GM18507 (cell line): ENCODE measurements at regions not wholly inside any gene's neighbourhood (a gene's known extent, or its start where the extent isn't known, plus 50 kb on each side); places are given as distances from the start of the nearest gene placed in this dataset.

Experiments used
- DNase-seq: peaks from one replicate; pipeline ENCODE4 v3.0.0; 2011; ENCODE audit warnings: low read depth; ENCODE audit not compliant: insufficient read length; ENCODE audit errors: extremely low spot score
- FAIRE-seq: peaks from 2 replicates; lab custom pipeline; 2011; peaks lifted over from hg19 to GRCh38; lab: Jason Lieb, UNC

DNA sequence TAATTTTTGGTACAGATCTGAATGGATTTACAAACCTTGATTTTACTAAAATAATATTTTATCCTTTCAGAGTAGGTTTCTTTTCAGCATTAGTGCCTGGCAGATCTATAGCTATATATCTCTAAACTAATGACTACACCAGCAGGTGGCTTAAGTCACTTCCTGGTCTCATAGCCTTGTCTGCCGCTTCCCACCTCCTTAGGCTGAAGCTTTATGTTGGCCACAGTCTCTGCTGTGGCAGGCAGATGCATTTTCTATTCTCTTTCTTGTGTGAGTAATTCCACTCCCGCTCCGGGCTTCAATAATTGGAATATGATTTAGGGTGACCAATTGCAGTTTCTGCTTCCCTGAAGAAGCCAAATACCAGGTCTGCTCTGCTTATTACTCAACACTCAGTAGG is 226.8 kb upstream of the HS3ST5 start:
- FAIRE-seq (no peak), DNase-seq (no peak)

DNA sequence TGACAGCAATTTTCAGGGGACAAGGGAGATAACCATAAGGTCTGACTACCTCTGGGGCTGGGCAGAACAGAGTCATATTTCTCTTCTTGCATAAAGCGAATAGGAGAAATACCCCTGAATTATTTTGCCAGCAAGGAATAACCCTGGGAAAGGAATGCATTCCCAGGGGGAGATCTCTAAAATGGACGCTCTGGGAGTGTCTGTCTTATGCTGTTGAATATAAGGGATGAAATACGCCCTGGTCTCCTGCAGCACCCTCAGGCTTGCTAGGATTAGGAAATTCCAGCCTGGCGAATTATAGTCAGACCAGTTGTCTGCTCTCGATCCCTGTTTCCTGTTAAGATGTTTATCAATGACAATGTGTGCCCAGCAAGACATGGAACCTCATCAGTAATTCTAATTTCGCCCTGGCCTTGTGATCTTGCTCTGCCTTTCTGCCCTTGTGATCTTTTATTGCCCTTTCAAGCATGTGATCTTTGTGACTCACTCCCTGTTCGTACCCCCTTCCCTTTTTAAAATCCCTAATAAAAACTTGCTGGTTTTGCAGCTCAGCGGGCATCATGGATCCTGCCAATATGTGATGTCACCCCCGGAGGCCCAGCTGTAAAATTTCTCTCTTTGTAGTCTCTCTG is 221.6 kb upstream of the HS3ST5 start:
- no peak for FAIRE-seq
- no peak for DNase-seq

DNA sequence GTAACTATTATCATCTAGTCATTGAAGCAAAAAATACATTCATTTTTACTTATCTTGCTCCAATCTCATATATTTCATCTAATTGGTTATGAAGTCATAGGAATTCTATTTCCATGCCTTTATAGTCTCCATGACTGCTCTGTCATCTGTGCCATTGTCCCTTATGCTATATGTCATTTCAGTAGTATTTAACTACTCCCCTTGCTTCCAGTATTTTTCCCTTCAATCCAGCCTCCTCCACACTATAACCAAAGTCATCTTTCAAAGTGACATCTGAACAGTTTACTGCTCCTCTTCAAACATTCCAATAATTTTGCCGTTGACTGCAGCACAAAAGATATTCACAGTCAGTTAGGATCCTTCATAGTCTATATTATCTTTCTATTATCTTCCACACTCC is 216.6 kb upstream of the HS3ST5 start:
- FAIRE-seq (no peak), DNase-seq (no peak)

- FAIRE-seq, result no peak
- no peak for DNase-seq
These were observed 215.3 kb upstream of the HS3ST5 start for GRCh38 chr6:114558153-114558552.

- no peak for DNase-seq
- FAIRE-seq, result no peak
These were observed 214.1 kb upstream of the HS3ST5 start for GRCh38 chr6:114556846-114557488.

- FAIRE-seq, result no peak
- no peak for DNase-seq
These were observed 207.5 kb upstream of the HS3ST5 start for GRCh38 chr6:114550316-114550715.

- DNase-seq (no peak), FAIRE-seq (no peak)
These were observed 200.9 kb upstream of the HS3ST5 start for GRCh38 chr6:114543696-114544095.

GRCh38 chr6:114541794-114542193 is 199.0 kb upstream of the HS3ST5 start:
- no peak for FAIRE-seq
- no peak for DNase-seq

GRCh38 chr6:114537977-114538376 is 195.2 kb upstream of the HS3ST5 start:
- FAIRE-seq, result no peak
- DNase-seq, result no peak

GRCh38 chr6:114534813-114535212 is 192.0 kb upstream of the HS3ST5 start:
- FAIRE-seq (no peak), DNase-seq (no peak)

GRCh38 chr6:114524081-114524480 is 181.3 kb upstream of the HS3ST5 start:
- DNase-seq, result no peak
- FAIRE-seq, result no peak

- DNase-seq (no peak), FAIRE-seq (no peak)
These were observed 180.7 kb upstream of the HS3ST5 start for GRCh38 chr6:114523508-114523907.

GRCh38 chr6:114521926-114522325 is 179.1 kb upstream of the HS3ST5 start:
- DNase-seq, result no peak
- no peak for FAIRE-seq

DNA sequence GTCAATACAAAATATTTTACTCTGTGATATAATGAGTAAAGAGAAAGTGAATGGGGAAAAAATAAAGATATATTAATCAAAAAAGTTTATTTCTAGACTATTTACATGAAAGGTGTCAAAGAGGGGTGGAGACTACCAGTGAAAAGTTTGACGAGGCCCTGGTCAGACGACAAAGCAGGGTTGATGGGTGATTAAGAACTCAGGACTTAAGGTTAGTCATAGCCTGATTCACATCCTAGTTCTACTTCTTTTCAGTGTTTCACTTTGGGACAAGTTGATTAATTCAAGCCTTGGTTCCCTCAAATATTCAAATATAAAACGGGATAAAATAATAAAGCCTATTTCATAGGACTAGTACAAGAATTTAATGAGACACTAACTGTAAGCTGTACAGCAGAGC is 178.2 kb upstream of the HS3ST5 start:
- FAIRE-seq, result no peak
- DNase-seq, result no peak

GRCh38 chr6:114514170-114514569 is 171.3 kb upstream of the HS3ST5 start:
- FAIRE-seq (no peak), DNase-seq (no peak)

DNA sequence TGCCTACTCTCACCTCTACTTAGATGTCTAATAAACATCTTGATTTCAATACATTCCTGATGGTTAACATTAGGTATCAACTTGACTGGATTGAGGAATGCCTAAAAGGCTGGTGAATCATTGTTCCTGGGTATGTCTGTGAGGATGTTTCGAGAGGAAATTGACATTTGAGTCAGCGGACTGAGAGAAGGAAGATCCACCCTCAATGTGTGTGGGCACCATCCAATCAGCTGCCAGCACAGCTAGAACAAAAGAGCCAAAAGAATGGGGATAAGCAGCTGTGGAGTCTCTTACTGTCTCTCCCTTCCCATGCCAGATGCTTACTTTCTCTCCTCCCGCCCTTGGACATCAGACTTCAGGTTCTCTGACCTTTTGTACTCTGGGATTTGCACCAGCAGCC is 128.6 kb upstream of the HS3ST5 start:
- FAIRE-seq, result no peak
- DNase-seq, result no peak

- FAIRE-seq, result no peak
- no peak for DNase-seq
These were observed 125.1 kb upstream of the HS3ST5 start for GRCh38 chr6:114467931-114468330.

GRCh38 chr6:114465511-114465910 is 122.7 kb upstream of the HS3ST5 start:
- FAIRE-seq (no peak), DNase-seq (no peak)

GRCh38 chr6:114453737-114454276 is 111.0 kb upstream of the HS3ST5 start:
- FAIRE-seq (no peak), DNase-seq (no peak)

DNA sequence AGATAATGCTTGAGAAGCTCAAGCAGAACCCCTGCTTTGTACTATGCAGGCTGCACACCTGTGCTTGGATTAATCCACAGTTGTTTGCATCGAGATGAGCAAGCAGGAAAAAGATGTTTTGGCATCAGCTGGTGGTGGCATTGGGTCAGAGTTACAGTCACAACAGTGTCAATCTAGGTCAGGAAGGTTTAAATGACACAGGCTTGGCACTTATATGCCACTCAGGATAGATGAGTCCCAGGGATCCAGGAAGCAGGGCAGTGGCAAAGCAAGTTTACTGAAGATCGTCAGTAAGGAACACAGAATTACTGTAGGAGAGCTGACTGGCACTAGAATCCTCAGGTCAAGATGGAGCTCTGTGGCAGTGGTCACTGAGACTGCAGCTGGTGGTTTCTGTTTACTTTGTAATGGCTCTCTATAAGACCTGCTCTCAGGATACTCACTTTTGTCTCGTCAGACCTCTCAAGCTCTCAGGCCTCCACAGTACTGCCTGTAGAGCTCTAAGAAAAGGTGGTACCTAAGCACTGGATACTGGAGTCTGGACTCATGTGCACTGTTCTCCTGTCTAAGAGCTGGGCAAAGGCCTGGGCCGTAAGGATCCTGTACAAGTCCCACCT is 110.1 kb upstream of the HS3ST5 start:
- DNase-seq, result no peak
- no peak for FAIRE-seq

DNA sequence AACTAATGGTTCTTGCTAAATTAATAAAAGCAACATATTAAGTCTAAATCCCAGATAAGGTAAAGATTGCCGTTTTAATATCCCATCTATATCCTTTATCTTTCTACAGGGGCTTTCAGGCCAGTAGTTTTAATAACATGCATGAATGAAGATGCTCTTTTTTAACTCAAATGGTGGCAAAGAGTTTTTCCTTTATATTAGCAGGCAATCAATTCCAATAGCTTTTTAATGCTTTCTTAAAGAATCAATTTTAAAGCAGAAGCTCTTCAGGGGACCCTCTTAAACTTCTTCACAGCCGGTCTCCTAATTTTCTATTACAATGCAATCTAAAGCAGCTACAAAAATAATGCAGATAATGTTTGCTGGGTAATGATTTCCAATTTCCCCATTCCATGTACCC is 107.8 kb upstream of the HS3ST5 start:
- no peak for DNase-seq
- no peak for FAIRE-seq
